Transverse colon (tissue), 3 donors: ENCODE measurements at regions not wholly inside any gene's neighbourhood (a gene's known extent, or its start where the extent isn't known, plus 50 kb on each side); places are given as distances from the start of the nearest gene placed in this dataset.
A peak's percentile ranks its signal among the peaks of the same experiment; 100 is the strongest.

Source experiments
- EP300 ChIP-seq: sonication (generic); formaldehyde crosslinking; IDR thresholded peaks from one replicate; pipeline ENCODE4 v1.6.1; 2017; ENCODE audit warnings: antibody characterized with exemption, low read depth
- POLR2A ChIP-seq: fragments of 450-650 bp; IDR thresholded peaks from one replicate; pipeline ENCODE4 v1.6.1; 2016; ENCODE audit warnings: antibody characterized with exemption, mild to moderate bottlenecking, moderate library complexity
- TF ChIP-seq, protein P1 (sequence below), 5 experiments: fragments of 200-600 bp in 3 of 5; fragments of 450-650 bp in 2 of 5; sonication (generic) in 3 of 5; IDR thresholded peaks; 1 replicate in 2 of 5; 2 replicates in 3 of 5; pipeline ENCODE4 v1.5.1; 2016 to 2017; ENCODE audit warnings: antibody characterized with exemption in 5 of 5, inconsistent platforms in 3 of 5, mild to moderate bottlenecking in 2 of 5, moderate library complexity in 1 of 5

- TF ChIP-seq EP300 (no peak), POLR2A (no peak)
- TF ChIP-seq, protein P1, sequence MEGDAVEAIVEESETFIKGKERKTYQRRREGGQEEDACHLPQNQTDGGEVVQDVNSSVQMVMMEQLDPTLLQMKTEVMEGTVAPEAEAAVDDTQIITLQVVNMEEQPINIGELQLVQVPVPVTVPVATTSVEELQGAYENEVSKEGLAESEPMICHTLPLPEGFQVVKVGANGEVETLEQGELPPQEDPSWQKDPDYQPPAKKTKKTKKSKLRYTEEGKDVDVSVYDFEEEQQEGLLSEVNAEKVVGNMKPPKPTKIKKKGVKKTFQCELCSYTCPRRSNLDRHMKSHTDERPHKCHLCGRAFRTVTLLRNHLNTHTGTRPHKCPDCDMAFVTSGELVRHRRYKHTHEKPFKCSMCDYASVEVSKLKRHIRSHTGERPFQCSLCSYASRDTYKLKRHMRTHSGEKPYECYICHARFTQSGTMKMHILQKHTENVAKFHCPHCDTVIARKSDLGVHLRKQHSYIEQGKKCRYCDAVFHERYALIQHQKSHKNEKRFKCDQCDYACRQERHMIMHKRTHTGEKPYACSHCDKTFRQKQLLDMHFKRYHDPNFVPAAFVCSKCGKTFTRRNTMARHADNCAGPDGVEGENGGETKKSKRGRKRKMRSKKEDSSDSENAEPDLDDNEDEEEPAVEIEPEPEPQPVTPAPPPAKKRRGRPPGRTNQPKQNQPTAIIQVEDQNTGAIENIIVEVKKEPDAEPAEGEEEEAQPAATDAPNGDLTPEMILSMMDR (IDR thresholded peaks at IDR 0.05): peak in 1 of 5 experiments; percentile 6
Observed at GRCh38 chr20:22386306-22386623, 198.1 kb downstream of the FOXA2 start.
